Right lobe of liver (tissue), 6 donors: ENCODE measurements at regions not wholly inside any gene's neighbourhood (a gene's known extent, or its start where the extent isn't known, plus 50 kb on each side); places are given as distances from the start of the nearest gene placed in this dataset.

Experiments
- ATAC-seq, 4 donors: fragments of 200-7000 bp; cut with Tn5 transposase; one replicate each; pipeline ENCODE4 v1.9.1; 2020; ENCODE audit warnings: mild to moderate bottlenecking in 4 of 4, moderate library complexity in 4 of 4
- DNase-seq, 3 donors: peaks; one replicate each; pipeline ENCODE4 v3.0.0-alpha.2; 2020
- H3K27ac ChIP-seq, 3 donors: fragments of 200-600 bp; one replicate each; pipeline ENCODE4 v1.8.0; 2022
- H3K27me3 ChIP-seq, 2 donors: fragments of 200-600 bp; one replicate each; pipeline ENCODE4 v1.8.0; 2022
- H3K36me3 ChIP-seq, 4 donors: fragments of 200-600 bp; sonication (generic) in 1 of 4; one replicate each; pipeline versions ENCODE4 v1.5.1 to v1.8.0; 2017 to 2022; ENCODE audit warnings: control low read depth in 1 of 4
- H3K4me1 ChIP-seq, 4 donors: fragments of 200-600 bp; sonication (generic) in 1 of 4; one replicate each; pipeline versions ENCODE4 v1.5.1 to v1.8.0; 2017 to 2022; ENCODE audit warnings: control low read depth in 1 of 4
- H3K4me3 ChIP-seq, 3 donors: fragments of 200-600 bp; one replicate each; pipeline ENCODE4 v1.8.0; 2022
- H3K9me3 ChIP-seq, 4 donors: fragments of 200-600 bp; sonication (generic) in 1 of 4; one replicate each; pipeline versions ENCODE4 v1.5.1 to v1.8.0; 2017 to 2022; ENCODE audit warnings: control low read depth in 1 of 4
- CTCF ChIP-seq, 4 donors: fragments of 200-600 bp in 3 of 4; fragments of 450-650 bp in 1 of 4; IDR thresholded peaks; one replicate each; pipeline versions ENCODE4 v1.5.1 to v1.8.0; 2016 to 2022; ENCODE audit warnings: antibody characterized with exemption in 4 of 4, mild to moderate bottlenecking in 2 of 4
- POLR2A ChIP-seq: fragments of 450-650 bp; IDR thresholded peaks from one replicate; pipeline ENCODE4 v1.6.1; 2017; ENCODE audit warnings: antibody characterized with exemption, mild to moderate bottlenecking
- WGBS: methylation state at CpG from one replicate; pipeline ENCODE4 v1.1.6; 2018; ENCODE audit warnings: low coverage, low lambda C conversion rate; ENCODE audit not compliant: insufficient coverage; ENCODE audit errors: missing lambda C conversion rate; 5-methylcytosine and 5-hydroxymethylcytosine counted together
- intact Hi-C, 2 donors: fragments of 100-400 bp; cut with DNase I; formaldehyde crosslinking; loops; one replicate each; pipeline versions ENCODE4 v1.11.2 to v1.14.1; 2022
- donor health status: DM: no; HTN: yes; CAD: no.
- donor health status: DM: no; HTN: no; CAD: no.
- donor health status: DM: no; HTN: no; CAD: no.
- donor health status: DM: no; HTN: yes; CAD: no.
- donor health status: DM: no; HTN: yes; CAD: no.

DNA sequence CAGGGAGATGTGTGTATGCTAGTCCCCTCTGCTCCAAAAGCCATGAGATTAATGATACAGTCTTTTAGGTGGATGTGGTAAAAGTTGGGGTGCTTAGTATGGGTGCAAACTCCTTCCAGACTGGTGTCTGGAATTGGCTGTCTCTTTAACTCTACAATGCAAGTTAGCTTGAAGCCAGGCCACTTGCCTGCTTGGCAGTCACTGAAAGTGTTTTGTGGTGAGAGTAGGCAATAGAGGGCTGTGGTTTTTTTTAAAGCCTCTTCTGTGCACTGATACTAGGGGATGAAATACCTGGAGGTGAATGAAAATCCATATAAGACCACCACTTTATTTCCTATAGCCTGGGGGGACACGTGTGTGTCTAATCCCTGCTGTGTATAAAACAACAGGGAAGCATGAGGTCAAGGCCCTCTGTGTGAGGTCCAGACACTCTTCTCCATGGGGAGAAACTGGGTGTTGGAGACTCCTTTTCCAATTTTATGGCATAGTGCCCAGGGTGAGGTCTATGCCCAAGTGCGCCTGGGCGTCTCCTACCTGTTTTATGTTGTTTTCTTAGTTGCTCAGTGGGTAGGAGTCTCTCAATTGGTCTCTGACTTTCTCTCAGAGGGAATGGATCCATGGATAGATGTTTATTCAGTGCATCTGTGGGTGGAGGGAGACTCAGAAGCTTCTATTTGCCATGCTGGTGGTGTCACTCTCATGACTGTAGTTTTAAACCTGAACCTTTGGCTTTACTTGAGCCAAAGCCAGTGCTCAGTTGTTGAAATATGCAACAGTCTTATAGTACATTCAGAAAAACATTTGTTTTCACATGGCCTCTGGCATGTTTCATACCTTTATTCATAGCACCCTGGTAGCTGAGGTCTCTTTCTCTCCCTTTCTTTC is 327.8 kb upstream of the ATP11B start:
- 56% methylated on average over 3 of the region's 3 CpGs for WGBS
- no peak for DNase-seq
- ATAC-seq, result peak in 2 of 4 donors; percentile 38 to 55

DNA sequence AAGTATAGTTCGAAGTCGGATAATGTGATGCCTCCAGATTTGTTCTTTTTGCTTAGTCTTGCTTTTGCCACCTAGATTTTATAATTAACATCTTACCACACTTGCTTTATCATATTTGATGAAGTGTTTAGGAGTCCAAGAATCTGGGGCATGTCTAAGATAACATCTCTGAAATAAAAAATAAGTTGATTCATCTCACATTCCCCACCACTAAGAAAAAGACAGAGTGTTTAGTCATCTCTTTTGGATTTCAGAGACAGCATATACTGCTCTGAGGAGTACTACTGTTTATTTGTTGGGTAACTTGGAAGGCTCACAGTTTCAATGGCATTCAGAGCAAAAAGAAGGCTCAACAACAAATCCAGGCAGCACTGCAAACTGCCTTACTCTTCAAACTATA is 324.2 kb upstream of the ATP11B start:
- WGBS, result 83% methylated on average over 2 of the region's 2 CpGs
- no peak for DNase-seq
- TF ChIP-seq CTCF (IDR thresholded peaks at IDR 0.05) (no peak), POLR2A (no peak)
- no peaks in the 10 kb centered on the region for H3K27me3 ChIP-seq
- intact Hi-C loops, result no loop called here
- peaks cover 0 to 18% (median 0%) of the 10 kb centered on the region in 4 donors for H3K4me1 ChIP-seq
- no peak overlapping the region for H3K4me3 ChIP-seq
- H3K27ac ChIP-seq, result no peak overlapping the region
- H3K9me3 ChIP-seq, result no peaks in the 10 kb centered on the region
- no peak for ATAC-seq
- H3K36me3 ChIP-seq, result no peaks in the 10 kb centered on the region

More for the DNA sequence above, 327.8 kb upstream of the ATP11B start:
- no peaks in the 10 kb centered on the region for H3K27me3 ChIP-seq
- H3K4me3 ChIP-seq, result no peak overlapping the region
- no peak overlapping the region for H3K27ac ChIP-seq
- TF ChIP-seq CTCF (IDR thresholded peaks at IDR 0.05) (no peak), POLR2A (no peak)
- H3K4me1 ChIP-seq, result peaks cover 0 to 18% (median 0%) of the 10 kb centered on the region in 4 donors
- intact Hi-C loops, result no loop called here
- no peaks in the 10 kb centered on the region for H3K9me3 ChIP-seq
- no peaks in the 10 kb centered on the region for H3K36me3 ChIP-seq

DNA sequence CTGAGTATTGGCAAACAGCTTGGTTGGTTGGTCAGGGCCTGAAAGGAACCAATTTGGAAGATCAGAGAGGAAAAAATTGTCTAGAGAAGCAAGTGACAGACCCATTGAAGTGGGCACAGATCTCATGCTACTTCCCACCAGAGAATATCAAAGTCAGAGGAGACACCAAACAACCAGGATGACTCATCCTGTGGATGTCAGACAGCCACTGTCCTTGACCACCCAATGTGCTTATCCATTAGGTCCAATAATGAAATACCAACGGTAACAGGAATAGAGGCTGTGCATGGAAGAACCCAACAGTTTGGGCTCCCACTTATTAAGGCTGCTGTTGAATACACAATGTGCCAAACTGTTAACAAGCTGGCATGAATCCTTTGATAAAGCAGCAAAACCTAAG is 323.1 kb upstream of the ATP11B start:
- Histone ChIP-seq H3K4me1 (peaks cover 0 to 10% (median 0%) of the 10 kb centered on the region in 4 donors), H3K9me3 (no peaks in the 10 kb centered on the region), H3K27me3 (no peaks in the 10 kb centered on the region), H3K4me3 (no peak overlapping the region), H3K27ac (no peak overlapping the region), H3K36me3 (no peaks in the 10 kb centered on the region)
- intact Hi-C loops, result no loop called here
- no peak for TF ChIP-seq POLR2A
- TF ChIP-seq CTCF (IDR thresholded peaks at IDR 0.05), result no peak
- ATAC-seq, result no peak
- DNase-seq, result no peak
- WGBS, result no CpG with 5 or more reads among the region's 1 CpG

GRCh38 chr3:182473191-182473710 is 320.1 kb upstream of the ATP11B start:
- Histone ChIP-seq H3K36me3 (no peaks in the 10 kb centered on the region), H3K27me3 (no peaks in the 10 kb centered on the region), H3K9me3 (no peaks in the 10 kb centered on the region), H3K4me3 (no peak overlapping the region), H3K4me1 (no peaks in the 10 kb centered on the region), H3K27ac (no peak overlapping the region)
- DNase-seq (no peak), ATAC-seq (no peak)
- intact Hi-C loops, result no loop called here
- TF ChIP-seq CTCF (IDR thresholded peaks at IDR 0.05) (no peak), POLR2A (no peak)
- WGBS, result 92% methylated on average over 1 of the region's 1 CpG
